HG03432 (cell line): ENCODE measurements at regions not wholly inside any gene's neighbourhood (a gene's known extent, or its start where the extent isn't known, plus 50 kb on each side); places are given as distances from the start of the nearest gene placed in this dataset.

Experiments used
- ATAC-seq: cut with Tn5 transposase; IDR thresholded peaks from one replicate; pipeline ENCODE4 v1.9.1; 2021; ENCODE audit warnings: mild to moderate bottlenecking, moderate library complexity; ENCODE audit not compliant: unreplicated experiment

GRCh38 chr20:60718743-60719480, 533.1 kb upstream of the CDH4 start:
- no peak for ATAC-seq

- ATAC-seq: no peak
Observed at GRCh38 chr20:60725311-60725906, 526.7 kb upstream of the CDH4 start.

DNA sequence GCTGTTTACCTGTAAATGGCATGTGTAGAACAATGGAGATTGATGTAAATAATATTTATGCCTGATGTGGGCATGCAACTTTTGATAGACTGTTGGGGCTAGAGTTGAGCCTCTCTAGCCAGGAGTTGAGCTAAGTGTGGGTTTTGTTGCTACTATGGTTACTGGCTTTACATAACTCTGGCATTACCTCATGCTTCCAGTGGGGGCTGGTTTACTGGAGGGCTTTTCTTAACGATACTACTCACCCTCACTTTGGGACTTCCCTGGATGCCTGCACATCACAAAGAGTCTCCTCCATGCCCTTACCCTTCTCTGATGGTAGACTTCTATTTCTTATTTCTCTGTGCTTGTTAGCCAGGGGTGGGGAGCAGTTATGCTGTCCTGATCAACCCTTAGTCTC, 524.6 kb upstream of the CDH4 start:
- ATAC-seq: no peak

GRCh38 chr20:60728705-60729104, 523.4 kb upstream of the CDH4 start:
- ATAC-seq: no peak

GRCh38 chr20:60729135-60729900, 522.7 kb upstream of the CDH4 start:
- no peak for ATAC-seq

GRCh38 chr20:60732322-60732721, 519.7 kb upstream of the CDH4 start:
- ATAC-seq: no peak

- ATAC-seq: no peak
Observed at GRCh38 chr20:60748086-60748485, 504.0 kb upstream of the CDH4 start.

- ATAC-seq: no peak
Observed at GRCh38 chr20:60749804-60750602, 502.1 kb upstream of the CDH4 start.

DNA sequence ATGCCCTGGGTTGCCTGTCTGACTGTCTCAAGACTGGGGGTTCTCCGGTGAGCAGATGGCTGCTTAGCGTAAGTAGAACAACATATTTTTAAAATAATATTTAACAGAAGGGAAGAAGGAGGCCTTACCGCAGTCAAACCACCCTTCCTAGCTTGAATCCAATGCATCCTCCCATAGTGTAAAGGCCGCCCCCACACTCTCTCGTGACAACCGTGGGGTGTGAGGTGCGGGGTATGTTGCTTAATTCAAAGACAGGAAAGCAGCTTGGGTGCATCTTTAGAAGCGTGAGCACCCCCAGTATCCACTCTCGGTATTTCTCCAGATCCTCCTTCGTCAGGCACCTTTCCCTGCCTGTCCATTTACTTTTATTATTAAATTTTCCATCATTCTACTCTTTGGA, 501.2 kb upstream of the CDH4 start:
- no peak for ATAC-seq

DNA sequence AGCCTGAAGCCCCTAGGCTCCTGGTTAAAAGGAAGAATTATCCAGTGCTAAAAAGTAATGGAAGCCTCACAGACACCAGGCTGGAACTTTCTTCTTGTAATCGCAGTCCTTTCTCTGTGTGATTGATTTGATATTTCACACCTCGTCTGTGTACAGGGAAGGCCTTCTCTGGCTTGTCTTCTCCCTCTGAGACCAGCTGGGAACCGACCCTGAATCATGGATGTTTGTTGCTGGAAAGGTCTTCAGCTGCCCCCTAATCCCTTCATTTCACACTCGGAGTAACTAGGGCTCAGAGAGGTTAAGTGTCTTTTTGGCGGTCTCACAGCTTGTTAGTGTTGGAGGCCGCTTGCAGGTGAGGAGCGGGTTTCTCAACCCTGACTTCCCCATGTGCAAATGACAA, 500.2 kb upstream of the CDH4 start:
- ATAC-seq: no peak

GRCh38 chr20:60752741-60753420, 499.2 kb upstream of the CDH4 start:
- ATAC-seq: no peak

- ATAC-seq: no peak
Observed at GRCh38 chr20:60754856-60755255, 497.2 kb upstream of the CDH4 start.

GRCh38 chr20:60759651-60760050, 492.4 kb upstream of the CDH4 start:
- no peak for ATAC-seq

- ATAC-seq: no peak
Observed at GRCh38 chr20:60760256-60761000, 491.6 kb upstream of the CDH4 start.

- ATAC-seq: no peak
Observed at GRCh38 chr20:60761056-60761455, 491.0 kb upstream of the CDH4 start.

GRCh38 chr20:60762386-60762785, 489.7 kb upstream of the CDH4 start:
- ATAC-seq: no peak

- no peak for ATAC-seq
Observed at GRCh38 chr20:60764328-60764727, 487.7 kb upstream of the CDH4 start.

- no peak for ATAC-seq
Observed at GRCh38 chr20:60764771-60765170, 487.3 kb upstream of the CDH4 start.

- ATAC-seq: no peak
Observed at GRCh38 chr20:60765821-60766403, 486.1 kb upstream of the CDH4 start.

GRCh38 chr20:60768216-60768615, 483.8 kb upstream of the CDH4 start:
- ATAC-seq: no peak
